ENCODE measurements at regions not wholly inside any gene's neighbourhood (a gene's known extent, or its start where the extent isn't known, plus 50 kb on each side); places are given as distances from the start of the nearest gene placed in this dataset.

GRCh38 chr11:119800619-119801018 is 71.6 kb upstream of the NECTIN1 start:
- no peak overlapping the region for H3K4me3 ChIP-seq
- no peaks in the 10 kb centered on the region for H3F3A ChIP-seq (ENCODE audit: insufficient read depth, low read depth)
- no peak for DNase-seq
- H3K36me3 ChIP-seq (ENCODE audit: low read depth) = no peaks in the 10 kb centered on the region
- no peaks in the 10 kb centered on the region for H3K9me2 ChIP-seq (ENCODE audit: insufficient read depth)
- BruUV-seq (replicated peaks) = no TSS peak
- H3K27me3 ChIP-seq (ENCODE audit: insufficient read depth, low read depth) = peaks cover 96% of the 10 kb centered on the region
- TF ChIP-seq EZH2 (IDR thresholded peaks at IDR 0.05; ENCODE audit: low read depth) (no peak), CTCF (conservative IDR thresholded peaks at IDR 0.05) (no peak)
- CTCF ChIA-PET = no interaction called here
- no peak overlapping the region for H3K4me2 ChIP-seq
- H4K20me1 ChIP-seq (ENCODE audit: insufficient read depth) = no peaks in the 10 kb centered on the region; the same call in 1 of the 2 replicates
- no peaks in the 10 kb centered on the region for H3K9me3 ChIP-seq (ENCODE audit: insufficient read depth, low read depth)
- H2AFZ ChIP-seq = no peak overlapping the region
- intact Hi-C loops (cut with micrococcal nuclease; ENCODE audit: unreplicated experiment) = no loop called here
- H3K27ac ChIP-seq = no peak overlapping the region
- no peaks in the 10 kb centered on the region for H3K79me2 ChIP-seq (ENCODE audit: low read depth)
- POLR2A ChIA-PET (ENCODE audit: unreplicated experiment) = interaction anchor here (0.6 kb wide), 1 partner anchor 87 kb away, joined by 7 read pairs; no protein-coding TSS in a partner anchor
- H3K4me1 ChIP-seq (replicated peaks; ENCODE audit: insufficient read depth) = no peaks in the 10 kb centered on the region

GRCh38 chr11:119800171-119800570 is 71.2 kb upstream of the NECTIN1 start:
- no peak overlapping the region for H3K4me2 ChIP-seq
- H4K20me1 ChIP-seq (ENCODE audit: insufficient read depth) = no peaks in the 10 kb centered on the region; the same call in 1 of the 2 replicates
- H3K27me3 ChIP-seq (ENCODE audit: insufficient read depth, low read depth) = peaks cover 95% of the 10 kb centered on the region
- intact Hi-C loops (cut with micrococcal nuclease; ENCODE audit: unreplicated experiment) = no loop called here
- POLR2A ChIA-PET (ENCODE audit: unreplicated experiment) = no interaction called here
- H3K4me1 ChIP-seq (replicated peaks; ENCODE audit: insufficient read depth) = no peaks in the 10 kb centered on the region
- no TSS peak for BruUV-seq (replicated peaks)
- no peak overlapping the region for H2AFZ ChIP-seq
- CTCF ChIA-PET = no interaction called here
- H3K9me3 ChIP-seq (ENCODE audit: insufficient read depth, low read depth) = no peaks in the 10 kb centered on the region
- no peak overlapping the region for H3K27ac ChIP-seq
- no peaks in the 10 kb centered on the region for H3K9me2 ChIP-seq (ENCODE audit: insufficient read depth)
- DNase-seq = no peak
- H3K79me2 ChIP-seq (ENCODE audit: low read depth) = no peaks in the 10 kb centered on the region
- TF ChIP-seq EZH2 (IDR thresholded peaks at IDR 0.05; ENCODE audit: low read depth) = no peak
- no peak for TF ChIP-seq CTCF (conservative IDR thresholded peaks at IDR 0.05)
- no peak overlapping the region for H3K4me3 ChIP-seq
- H3F3A ChIP-seq (ENCODE audit: insufficient read depth, low read depth) = no peaks in the 10 kb centered on the region
- no peaks in the 10 kb centered on the region for H3K36me3 ChIP-seq (ENCODE audit: low read depth)

DNA sequence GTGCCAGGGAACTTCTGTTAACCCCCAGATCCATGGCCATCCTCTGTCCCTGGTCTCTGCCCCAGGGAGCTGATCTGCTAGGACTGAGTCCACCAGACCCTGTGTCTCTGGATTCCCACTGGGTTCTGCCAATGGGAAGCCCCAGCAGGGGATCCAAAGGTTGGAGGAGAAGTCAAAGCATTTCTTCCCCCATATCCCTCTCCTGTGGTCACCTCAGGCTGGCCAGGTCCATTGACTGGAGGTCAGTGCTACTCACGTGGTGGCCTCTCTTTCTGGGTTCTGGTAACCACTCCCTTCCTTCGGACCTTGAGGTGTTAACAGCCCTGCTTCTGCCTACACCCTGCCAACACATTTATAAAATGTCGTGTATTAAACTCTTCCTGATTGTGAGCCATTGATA is 69.7 kb upstream of the NECTIN1 start:
- no TSS peak for BruUV-seq (replicated peaks)
- Histone ChIP-seq H3K79me2 (ENCODE audit: low read depth) (no peaks in the 10 kb centered on the region), H3K9me3 (ENCODE audit: insufficient read depth, low read depth) (no peaks in the 10 kb centered on the region), H3F3A (ENCODE audit: insufficient read depth, low read depth) (no peaks in the 10 kb centered on the region), H3K4me2 (no peak overlapping the region), H3K27me3 (ENCODE audit: insufficient read depth, low read depth) (peaks cover 95% of the 10 kb centered on the region), H3K27ac (no peak overlapping the region), H3K4me1 (replicated peaks; ENCODE audit: insufficient read depth) (no peaks in the 10 kb centered on the region), H2AFZ (no peak overlapping the region), H3K36me3 (ENCODE audit: low read depth) (no peaks in the 10 kb centered on the region), H4K20me1 (ENCODE audit: insufficient read depth) (no peaks in the 10 kb centered on the region), H3K9me2 (ENCODE audit: insufficient read depth) (no peaks in the 10 kb centered on the region), H3K4me3 (no peak overlapping the region)
- ChIA-PET POLR2A (ENCODE audit: unreplicated experiment) (no interaction called here), CTCF (no interaction called here)
- no peak for DNase-seq
- no peak for TF ChIP-seq CTCF (conservative IDR thresholded peaks at IDR 0.05)
- no peak for TF ChIP-seq EZH2 (IDR thresholded peaks at IDR 0.05; ENCODE audit: low read depth)
- intact Hi-C loops (cut with micrococcal nuclease; ENCODE audit: unreplicated experiment) = no loop called here
